Sigmoid colon (tissue), 6 donors: ENCODE measurements at regions not wholly inside any gene's neighbourhood (a gene's known extent, or its start where the extent isn't known, plus 50 kb on each side); places are given as distances from the start of the nearest gene placed in this dataset.

Source experiments
- DNase-seq: peaks from one replicate; pipeline ENCODE4 v3.0.0-alpha.2; 2019
- H3K27ac ChIP-seq, 4 donors: fragments of 200-600 bp; sonication (generic); one replicate each; pipeline ENCODE4 v1.5.1; 2016 to 2019; ENCODE audit warnings: mild to moderate bottlenecking in 1 of 4
- H3K27me3 ChIP-seq, 3 donors: fragments of 200-600 bp; sonication (generic); one replicate each; pipeline ENCODE4 v1.5.1; 2019; ENCODE audit warnings: mild to moderate bottlenecking in 1 of 3
- H3K36me3 ChIP-seq, 4 donors: fragments of 200-600 bp; sonication (generic); one replicate each; pipeline ENCODE4 v1.5.1; 2016 to 2019
- H3K4me1 ChIP-seq, 4 donors: fragments of 200-600 bp; sonication (generic); one replicate each; pipeline ENCODE4 v1.5.1; 2017 to 2019
- H3K4me3 ChIP-seq, 4 donors: fragments of 200-600 bp; sonication (generic); one replicate each; pipeline ENCODE4 v1.5.1; 2017 to 2019; ENCODE audit warnings: mild to moderate bottlenecking in 2 of 4, moderate library complexity in 1 of 4
- H3K9me3 ChIP-seq, 4 donors: fragments of 200-600 bp in 3 of 4; sonication (generic) in 3 of 4; one replicate each; pipeline versions ENCODE4 v1.5.1 to v1.6.1; 2013 to 2019
- CTCF ChIP-seq, 4 experiments: fragments of 450-650 bp in 3 of 4; fragments of 200-600 bp in 1 of 4; IDR thresholded peaks; one replicate each; pipeline ENCODE4 v1.5.1; 2016 to 2019; ENCODE audit warnings: antibody characterized with exemption in 4 of 4, mild to moderate bottlenecking in 3 of 4, moderate library complexity in 2 of 4
- EP300 ChIP-seq, 4 donors: sonication (generic); formaldehyde crosslinking; IDR thresholded peaks; one replicate each; pipeline ENCODE4 v1.6.1; 2017; ENCODE audit warnings: antibody characterized with exemption in 4 of 4
- POLR2A ChIP-seq, 2 donors: fragments of 450-650 bp; IDR thresholded peaks; one replicate each; pipeline ENCODE4 v1.6.1; 2016; ENCODE audit warnings: antibody characterized with exemption in 2 of 2, mild to moderate bottlenecking in 2 of 2, moderate library complexity in 2 of 2
- POLR2AphosphoS5 ChIP-seq, 4 donors: sonication (generic); formaldehyde crosslinking; IDR thresholded peaks; one replicate each; pipeline ENCODE4 v1.6.1; 2017; ENCODE audit warnings: antibody characterized with exemption in 4 of 4
- WGBS, 2 donors: extraction: QIAGEN DNeasy Blood & Tissue Kit; methylation state at CpG; one replicate each; pipeline ENCODE4 v1.1.7; 2013; 5-methylcytosine and 5-hydroxymethylcytosine counted together
- intact Hi-C: fragments of 100-400 bp; cut with DNase I; formaldehyde crosslinking; loops from one replicate; pipeline ENCODE4 v1.15.1; 2023
- donor health status: healthy with polysubstance abuse.
- donor health status: healthy.

- intact Hi-C loops: no loop called here
Observed at GRCh38 chr21:41048145-41048544, 119.8 kb upstream of the BACE2 start.

DNA sequence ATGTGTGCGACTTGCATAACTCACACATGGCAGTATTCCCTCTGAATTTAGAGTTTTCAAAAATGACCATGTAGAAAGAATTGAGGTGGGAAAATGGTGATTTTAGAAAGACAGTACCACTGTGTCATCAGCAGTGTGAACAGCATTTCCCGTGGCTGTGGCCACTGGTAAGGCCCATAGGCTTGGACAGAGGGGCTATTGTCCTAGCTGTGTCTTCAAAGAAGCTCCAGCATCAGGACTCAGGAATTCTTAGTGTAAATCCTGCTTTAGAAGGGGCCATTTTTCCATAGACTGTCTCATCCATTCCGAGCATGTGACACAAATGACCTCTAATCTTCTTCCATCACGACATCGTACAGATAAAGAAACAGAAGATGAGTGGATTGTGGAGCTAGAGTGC is 119.3 kb upstream of the BACE2 start:
- no peaks in the 10 kb centered on the region for H3K9me3 ChIP-seq

More at GRCh38 chr21:41048145-41048544, 119.8 kb upstream of the BACE2 start:
- 14 to 18% methylated on average over 1 of the region's 1 CpG for WGBS, 2 donors
- Histone ChIP-seq H3K27ac (no peak overlapping the region), H3K9me3 (no peaks in the 10 kb centered on the region), H3K27me3 (peaks cover 0 to 5% (median 0%) of the 10 kb centered on the region in 3 donors), H3K4me1 (no peaks in the 10 kb centered on the region), H3K36me3 (no peaks in the 10 kb centered on the region), H3K4me3 (no peak overlapping the region)
- no peak for DNase-seq
- no peak for TF ChIP-seq CTCF (IDR thresholded peaks at IDR 0.05)
- no peak for TF ChIP-seq EP300 (IDR thresholded peaks at IDR 0.05)
- no peak for TF ChIP-seq POLR2AphosphoS5 (IDR thresholded peaks at IDR 0.05)
- TF ChIP-seq POLR2A (IDR thresholded peaks at IDR 0.05): no peak

DNA sequence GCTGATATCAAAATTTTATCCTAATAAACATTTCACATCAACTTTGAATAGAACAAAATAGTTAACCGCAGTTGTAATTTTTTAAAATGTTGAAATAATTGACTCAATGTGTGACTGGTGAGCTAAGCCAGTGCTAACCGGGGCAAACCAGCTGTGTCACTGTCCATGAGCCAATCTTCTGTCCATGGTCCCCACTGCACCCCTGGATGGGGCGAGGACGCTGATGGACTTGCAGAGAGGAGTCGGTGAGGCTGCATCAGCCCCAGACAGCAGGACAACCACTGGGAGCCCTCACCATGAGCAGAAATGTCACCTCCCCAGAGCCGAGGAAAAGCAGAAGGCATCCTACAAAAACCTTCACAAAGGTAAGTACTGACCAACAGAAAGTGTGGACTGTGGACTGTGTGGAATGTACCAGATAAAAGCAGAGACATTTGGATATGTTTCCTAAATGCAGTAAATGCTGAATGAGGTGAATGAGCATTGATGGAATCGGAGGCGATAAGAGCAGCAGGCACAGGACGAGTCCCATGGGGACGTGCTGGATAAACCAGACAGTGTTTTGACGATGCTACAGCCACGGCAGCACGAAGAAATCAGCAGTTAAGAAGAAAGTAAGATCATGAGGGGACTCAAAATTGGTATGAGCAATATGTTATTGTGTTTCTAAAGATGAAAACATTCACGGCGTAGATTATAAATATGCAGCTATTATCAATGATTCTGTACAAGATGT is 115.0 kb upstream of the BACE2 start:
- Histone ChIP-seq H3K9me3 (no peaks in the 10 kb centered on the region), H3K4me3 (no peak overlapping the region), H3K4me1 (no peaks in the 10 kb centered on the region), H3K27me3 (no peaks in the 10 kb centered on the region), H3K27ac (no peak overlapping the region), H3K36me3 (no peaks in the 10 kb centered on the region)
- 84 to 86% methylated on average over 15 of the region's 15 CpGs for WGBS, 2 donors
- no peak for TF ChIP-seq POLR2AphosphoS5 (IDR thresholded peaks at IDR 0.05)
- no peak for TF ChIP-seq CTCF (IDR thresholded peaks at IDR 0.05)
- TF ChIP-seq POLR2A (IDR thresholded peaks at IDR 0.05): no peak
- TF ChIP-seq EP300 (IDR thresholded peaks at IDR 0.05): no peak
- no peak for DNase-seq
- intact Hi-C loops: no loop called here

More for the DNA sequence above, 119.3 kb upstream of the BACE2 start:
- no peak overlapping the region for H3K4me3 ChIP-seq
- intact Hi-C loops: no loop called here
- no peak for DNase-seq
- no peaks in the 10 kb centered on the region for H3K4me1 ChIP-seq
- TF ChIP-seq POLR2A (IDR thresholded peaks at IDR 0.05) (no peak), CTCF (IDR thresholded peaks at IDR 0.05) (no peak), POLR2AphosphoS5 (IDR thresholded peaks at IDR 0.05) (no peak), EP300 (IDR thresholded peaks at IDR 0.05) (no peak)
- WGBS, 2 donors: 69 to 80% methylated on average over 5 of the region's 5 CpGs
- H3K27ac ChIP-seq: no peak overlapping the region
- H3K36me3 ChIP-seq: no peaks in the 10 kb centered on the region
- H3K27me3 ChIP-seq: peaks cover 0 to 5% (median 0%) of the 10 kb centered on the region in 3 donors

GRCh38 chr21:41054018-41054578 is 113.9 kb upstream of the BACE2 start:
- DNase-seq: no peak
- H3K4me3 ChIP-seq: no peak overlapping the region
- WGBS, 2 donors: 76 to 84% methylated on average over 6 of the region's 6 CpGs
- peaks cover 0 to 2% (median 0%) of the 10 kb centered on the region in 4 donors for H3K9me3 ChIP-seq
- intact Hi-C loops: no loop called here
- no peaks in the 10 kb centered on the region for H3K4me1 ChIP-seq
- TF ChIP-seq POLR2AphosphoS5 (IDR thresholded peaks at IDR 0.05) (no peak), POLR2A (IDR thresholded peaks at IDR 0.05) (no peak), EP300 (IDR thresholded peaks at IDR 0.05) (no peak), CTCF (IDR thresholded peaks at IDR 0.05) (no peak)
- H3K27me3 ChIP-seq: no peaks in the 10 kb centered on the region
- H3K27ac ChIP-seq: no peak overlapping the region
- H3K36me3 ChIP-seq: no peaks in the 10 kb centered on the region
